ENCODE measurements at regions not wholly inside any gene's neighbourhood (a gene's known extent, or its start where the extent isn't known, plus 50 kb on each side); places are given as distances from the start of the nearest gene placed in this dataset.
"Not testable (repeated sequence)": the region's sequence is repeated elsewhere in the genome, so short reads cannot be mapped to it uniquely, and the experiment has no call there.

DNA sequence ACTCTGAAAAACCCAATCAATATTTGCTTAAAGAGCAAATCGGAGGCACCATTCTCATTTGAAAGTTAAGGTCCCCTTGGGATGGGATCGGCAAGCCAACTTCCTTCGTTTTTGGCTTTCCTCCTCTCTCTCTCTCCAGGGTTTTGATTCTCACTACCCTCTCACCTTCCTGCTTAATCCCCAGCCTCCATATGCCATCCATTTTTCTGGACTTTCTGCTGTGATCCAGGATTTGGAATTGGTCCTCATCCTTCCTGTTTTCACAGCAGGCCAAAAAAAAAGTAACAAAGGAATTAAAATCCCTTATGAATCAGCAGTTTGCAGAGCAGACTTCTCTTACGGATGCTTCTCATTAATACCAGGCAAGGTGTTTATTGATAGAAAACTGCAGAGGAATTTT lies 283.1 kb upstream of the TMTC4 start:
- no peaks in the 10 kb centered on the region for H3K9me3 Mint-ChIP-seq
- no peak for DNase-seq
- no peak overlapping the region for H3K4me3 Mint-ChIP-seq
- no peak overlapping the region for H3K27ac Mint-ChIP-seq
- no peaks in the 10 kb centered on the region for H3K4me1 Mint-ChIP-seq
- H3K27me3 Mint-ChIP-seq (ENCODE audit: low read depth in 3 of 3) = peaks cover 3 to 5% (median 5%) of the 10 kb centered on the region in 3 donors
- H3K36me3 Mint-ChIP-seq = no peaks in the 10 kb centered on the region

DNA sequence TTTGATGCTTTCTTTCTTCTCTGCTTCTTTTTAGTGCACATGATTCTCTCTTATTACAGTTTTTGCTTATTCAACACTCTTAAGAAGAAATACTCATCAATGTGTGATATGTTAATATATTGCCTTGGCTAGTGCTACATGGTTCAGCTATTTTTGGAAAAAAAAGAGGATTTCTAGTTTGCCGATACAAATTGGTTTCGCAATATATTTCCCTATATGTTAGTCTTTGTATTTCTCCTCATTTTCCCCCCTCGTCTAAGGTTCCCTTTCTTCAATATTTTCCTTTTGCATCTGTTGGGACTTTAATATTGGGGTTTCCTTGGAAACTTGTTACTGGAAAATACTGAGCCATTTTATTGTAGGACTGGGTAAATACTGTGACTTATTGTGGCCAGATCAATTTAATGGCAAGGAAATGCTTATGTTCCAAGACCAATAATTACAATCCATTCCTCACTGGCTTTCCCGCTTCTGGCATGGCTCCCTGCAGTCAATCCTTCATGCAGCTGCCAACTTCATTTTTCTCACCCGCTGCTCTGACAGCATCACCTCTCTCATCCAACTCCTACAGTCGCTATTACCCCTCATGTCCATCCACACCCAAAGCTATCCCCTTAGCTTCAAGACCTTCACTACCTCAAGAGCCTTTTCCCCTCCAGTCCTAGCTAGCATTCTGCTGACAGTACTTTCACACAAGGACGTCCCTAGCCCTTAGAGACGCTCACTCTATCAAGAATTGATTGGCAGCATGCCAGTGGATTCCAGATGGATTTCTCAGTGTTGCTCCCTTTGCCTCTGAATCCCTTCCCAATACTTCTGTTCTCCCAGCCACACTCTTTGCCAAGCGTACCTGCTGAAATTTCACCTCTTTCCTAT lies 280.1 kb upstream of the TMTC4 start:
- H3K27me3 Mint-ChIP-seq (ENCODE audit: low read depth in 3 of 3) = peaks cover 2 to 5% (median 3%) of the 10 kb centered on the region in 3 donors
- peaks cover 0 to 2% (median 0%) of the 10 kb centered on the region in 6 donors for H3K9me3 Mint-ChIP-seq
- H3K4me3 Mint-ChIP-seq = no peak overlapping the region
- no peaks in the 10 kb centered on the region for H3K36me3 Mint-ChIP-seq
- H3K4me1 Mint-ChIP-seq = no peaks in the 10 kb centered on the region
- H3K27ac Mint-ChIP-seq = no peak overlapping the region
- DNase-seq = no peak

DNA sequence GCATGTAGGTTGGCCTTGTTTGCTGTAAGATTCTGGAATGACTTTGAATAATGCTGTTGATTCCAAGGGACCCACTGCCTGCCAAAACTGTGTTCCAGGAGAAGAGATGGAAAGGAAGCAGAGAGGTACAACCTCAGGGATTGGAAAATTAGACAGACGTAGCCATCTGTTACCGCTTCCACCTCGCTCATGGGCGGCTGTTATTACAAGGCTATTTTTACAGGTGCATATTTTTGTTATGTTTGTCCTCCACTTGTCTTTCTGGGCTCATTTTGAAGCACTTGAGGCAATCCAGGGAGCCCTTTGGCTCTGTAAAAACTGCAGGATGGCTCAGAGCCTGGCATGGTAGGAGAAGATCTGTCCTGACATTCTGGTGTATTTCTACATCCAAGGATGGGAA lies 276.4 kb upstream of the TMTC4 start:
- no peak for DNase-seq
- Mint-ChIP-seq H3K4me1 (no peaks in the 10 kb centered on the region), H3K27me3 (ENCODE audit: low read depth in 3 of 3) (peaks cover 1 to 5% (median 3%) of the 10 kb centered on the region in 3 donors), H3K4me3 (no peak overlapping the region), H3K9me3 (peaks cover 0 to 6% (median 0%) of the 10 kb centered on the region in 6 donors), H3K36me3 (no peaks in the 10 kb centered on the region), H3K27ac (no peak overlapping the region)

DNA sequence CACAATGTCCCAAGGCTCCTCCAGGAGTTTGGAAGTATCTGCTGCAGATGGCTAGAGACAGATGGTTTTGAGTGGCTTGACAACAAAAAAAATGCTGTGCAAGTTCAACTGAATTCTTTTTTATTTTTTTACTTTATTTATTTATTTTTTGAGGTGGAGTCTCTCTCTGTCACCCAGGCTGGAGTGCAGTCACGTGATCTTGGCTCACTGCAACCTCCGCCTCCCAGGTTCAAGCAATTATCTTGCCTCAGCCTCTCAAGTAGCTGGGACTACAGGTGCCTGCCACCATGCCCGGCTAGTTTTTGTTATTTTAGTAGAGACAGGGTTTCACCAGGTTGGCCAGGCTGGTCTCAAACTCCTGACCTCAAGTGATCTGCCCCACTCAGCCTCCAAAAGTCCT lies 274.3 kb upstream of the TMTC4 start:
- not testable (repeated sequence) for DNase-seq; H3K27me3 Mint-ChIP-seq (ENCODE audit: low read depth in 3 of 3); H3K36me3 Mint-ChIP-seq; H3K9me3 Mint-ChIP-seq; H3K27ac Mint-ChIP-seq; H3K4me3 Mint-ChIP-seq; H3K4me1 Mint-ChIP-seq

DNA sequence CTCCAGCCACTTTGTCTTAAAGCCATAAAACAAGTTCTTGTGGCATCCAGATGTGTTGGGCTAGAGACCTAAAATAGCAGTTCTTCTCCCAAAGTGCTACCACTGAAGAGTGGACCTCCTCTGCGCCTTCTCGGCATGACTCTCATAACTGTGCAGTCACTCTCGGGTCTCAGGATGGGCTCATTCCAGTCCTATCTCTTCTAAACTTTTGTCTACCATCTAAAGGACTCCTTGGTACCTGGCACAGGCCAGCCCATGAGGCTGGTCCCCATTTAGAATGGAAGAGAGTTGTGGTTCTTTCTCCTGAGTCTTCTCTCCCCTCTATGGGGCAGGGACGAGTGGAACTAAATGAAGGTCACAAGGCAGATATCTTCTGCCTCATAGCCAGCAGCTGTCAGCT lies 272.0 kb upstream of the TMTC4 start:
- Mint-ChIP-seq H3K4me1 (no peaks in the 10 kb centered on the region), H3K9me3 (peaks cover 0 to 3% (median 0%) of the 10 kb centered on the region in 6 donors), H3K27me3 (ENCODE audit: low read depth in 3 of 3) (peaks cover 0 to 4% (median 0%) of the 10 kb centered on the region in 3 donors), H3K36me3 (no peaks in the 10 kb centered on the region), H3K27ac (no peak overlapping the region), H3K4me3 (no peak overlapping the region)
- no peak for DNase-seq

DNA sequence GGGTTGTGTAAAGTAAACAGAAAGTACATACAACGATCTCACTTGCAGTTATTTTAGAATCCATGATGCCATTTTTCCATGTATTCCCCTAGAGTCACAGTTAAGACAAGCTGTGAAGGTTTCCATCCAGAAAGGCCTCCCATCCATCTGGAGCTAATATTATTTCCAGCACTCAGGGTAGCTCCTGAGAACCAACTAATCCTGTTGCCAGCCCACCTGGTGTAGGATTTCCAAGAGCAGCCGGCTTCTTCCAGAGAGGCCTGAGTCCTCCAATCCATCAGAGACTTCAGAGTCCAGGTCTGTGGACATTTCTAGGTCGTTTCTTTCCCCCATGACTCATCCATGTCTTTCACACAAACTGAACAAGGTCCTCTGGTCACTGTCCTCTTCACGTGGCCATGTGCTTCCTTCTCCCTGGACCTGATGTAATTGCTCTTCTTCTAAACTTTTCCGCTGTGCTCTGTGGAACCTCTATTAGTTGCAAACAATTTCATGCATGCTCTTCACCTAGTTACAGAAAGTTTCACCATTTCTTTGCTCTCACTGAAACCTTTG lies 270.3 kb upstream of the TMTC4 start:
- no peaks in the 10 kb centered on the region for H3K4me1 Mint-ChIP-seq
- no peak for DNase-seq
- H3K36me3 Mint-ChIP-seq = no peaks in the 10 kb centered on the region
- peaks cover 0 to 3% (median 0%) of the 10 kb centered on the region in 6 donors for H3K9me3 Mint-ChIP-seq
- peaks cover 0 to 6% (median 1%) of the 10 kb centered on the region in 3 donors for H3K27me3 Mint-ChIP-seq (ENCODE audit: low read depth in 3 of 3)
- H3K4me3 Mint-ChIP-seq = no peak overlapping the region
- no peak overlapping the region for H3K27ac Mint-ChIP-seq

DNA sequence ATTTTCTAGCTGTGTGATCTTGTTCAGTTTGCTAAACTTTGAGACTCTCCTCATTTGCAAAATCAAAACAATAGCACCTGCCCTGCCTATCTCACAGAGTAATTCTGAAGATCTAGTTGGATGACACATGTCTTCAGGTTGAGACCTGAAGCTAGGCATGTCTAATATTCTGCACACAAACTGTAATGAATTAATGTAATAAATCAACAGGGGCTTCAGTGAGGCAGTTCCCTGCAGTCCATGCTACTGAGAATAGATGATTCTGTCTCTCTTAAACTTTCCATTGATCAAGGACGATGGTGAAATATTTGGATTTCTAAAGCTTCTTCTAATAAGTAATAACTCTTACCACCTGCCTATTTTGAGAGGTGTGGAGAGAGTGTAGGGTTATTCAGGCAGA lies 268.1 kb upstream of the TMTC4 start:
- H3K9me3 Mint-ChIP-seq = peaks cover 0 to 3% (median under 1%) of the 10 kb centered on the region in 6 donors
- peaks cover 0 to 8% (median 1%) of the 10 kb centered on the region in 3 donors for H3K27me3 Mint-ChIP-seq (ENCODE audit: low read depth in 3 of 3)
- no peak for DNase-seq
- H3K4me1 Mint-ChIP-seq = no peaks in the 10 kb centered on the region
- no peak overlapping the region for H3K27ac Mint-ChIP-seq
- no peaks in the 10 kb centered on the region for H3K36me3 Mint-ChIP-seq
- no peak overlapping the region for H3K4me3 Mint-ChIP-seq

DNA sequence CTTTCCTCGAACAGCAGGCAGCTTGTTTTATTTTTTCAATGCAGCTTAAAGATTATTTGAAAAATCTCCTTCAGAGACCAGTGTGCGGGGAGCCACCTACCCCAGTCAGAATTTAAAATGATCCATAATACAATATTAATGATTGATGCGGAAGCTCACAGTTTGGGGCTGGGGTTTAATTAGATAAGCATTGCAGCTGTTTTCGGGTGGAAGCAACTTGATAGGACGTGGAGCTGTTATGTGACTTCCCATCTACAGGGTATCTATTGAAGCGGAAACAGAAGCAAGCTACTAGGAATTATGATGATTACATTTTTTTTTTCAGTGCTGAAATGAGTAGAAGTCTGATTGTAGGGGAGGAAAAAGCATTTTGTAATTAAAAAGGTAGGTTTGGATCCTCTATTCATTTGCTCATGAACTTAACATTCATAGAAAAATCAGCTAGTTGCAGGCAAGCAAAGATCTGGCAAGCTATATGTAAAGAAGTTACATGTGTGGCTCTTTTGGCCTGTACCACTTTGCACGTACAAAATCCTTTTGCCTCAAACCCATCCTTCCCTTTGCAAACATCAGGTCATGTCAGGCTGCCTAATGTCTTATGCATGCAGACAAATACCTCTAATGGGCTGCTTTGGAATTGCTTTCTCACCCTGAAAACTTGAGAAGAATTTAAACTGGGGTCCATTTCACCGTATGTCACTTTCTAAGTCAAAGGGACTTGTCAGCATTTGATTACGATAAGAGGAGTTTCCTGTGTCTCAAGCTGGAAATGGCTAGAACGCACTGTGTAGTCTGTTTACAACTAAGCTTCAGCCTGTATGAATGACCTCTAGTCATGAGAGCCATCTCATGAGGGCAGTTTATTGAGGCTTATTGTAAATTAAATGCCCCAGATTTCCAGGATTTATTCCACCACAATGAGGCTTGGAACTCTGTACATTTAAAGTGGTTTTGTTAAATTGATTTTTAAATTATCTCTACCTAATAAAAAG lies 267.1 kb upstream of the TMTC4 start:
- peaks cover 0 to 2% (median 0%) of the 10 kb centered on the region in 6 donors for H3K9me3 Mint-ChIP-seq
- no peak for DNase-seq
- no peak overlapping the region for H3K4me3 Mint-ChIP-seq
- peaks cover 0 to 8% (median 5%) of the 10 kb centered on the region in 3 donors for H3K27me3 Mint-ChIP-seq (ENCODE audit: low read depth in 3 of 3)
- H3K4me1 Mint-ChIP-seq = no peaks in the 10 kb centered on the region
- no peak overlapping the region for H3K27ac Mint-ChIP-seq
- H3K36me3 Mint-ChIP-seq = no peaks in the 10 kb centered on the region

DNA sequence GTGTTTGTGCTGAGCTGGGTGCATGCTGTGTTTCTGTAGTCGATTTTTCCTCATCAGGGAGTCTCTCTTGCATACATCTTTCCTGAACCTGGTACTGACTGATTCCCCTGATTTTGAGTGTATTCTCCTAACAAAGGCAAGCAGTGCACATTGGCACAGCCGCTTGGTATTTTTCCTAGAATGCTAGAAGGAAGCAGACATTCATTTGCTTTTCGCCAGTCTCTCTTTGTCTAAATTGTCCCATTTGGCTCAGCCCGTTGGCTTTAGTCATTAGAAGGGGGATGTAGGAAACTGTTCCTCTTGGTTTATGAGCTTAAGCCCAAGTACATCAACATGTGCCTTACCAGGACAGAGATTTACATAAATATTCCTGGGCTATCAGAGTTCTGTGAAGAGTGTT lies 266.1 kb upstream of the TMTC4 start:
- Mint-ChIP-seq H3K27ac (no peak overlapping the region), H3K4me1 (no peaks in the 10 kb centered on the region), H3K9me3 (peaks cover 0 to 2% (median 0%) of the 10 kb centered on the region in 6 donors), H3K4me3 (no peak overlapping the region), H3K36me3 (no peaks in the 10 kb centered on the region), H3K27me3 (ENCODE audit: low read depth in 3 of 3) (peaks cover 0 to 8% (median 5%) of the 10 kb centered on the region in 3 donors)
- DNase-seq = no peak

DNA sequence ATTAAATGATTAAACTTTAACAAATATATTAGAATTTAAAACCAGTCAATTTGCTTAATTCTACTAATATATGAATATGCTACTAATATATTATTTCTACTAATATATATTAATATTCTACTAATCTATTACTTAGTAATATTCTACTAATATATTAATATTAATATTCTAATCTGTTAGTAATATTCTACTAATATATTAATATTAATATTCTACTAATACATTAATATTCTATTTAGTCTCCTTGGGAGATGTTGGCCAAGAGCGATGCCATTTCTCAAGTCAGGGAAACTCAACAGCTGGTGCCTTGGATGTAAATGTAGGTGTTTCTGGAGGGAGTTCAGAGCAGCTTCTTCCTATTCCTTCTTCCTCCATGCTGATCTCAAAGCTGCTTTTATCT lies 259.2 kb upstream of the TMTC4 start:
- no peaks in the 10 kb centered on the region for H3K4me1 Mint-ChIP-seq
- H3K36me3 Mint-ChIP-seq = no peaks in the 10 kb centered on the region
- DNase-seq = no peak
- H3K27ac Mint-ChIP-seq = no peak overlapping the region
- no peak overlapping the region for H3K4me3 Mint-ChIP-seq
- H3K27me3 Mint-ChIP-seq (ENCODE audit: low read depth in 3 of 3) = peaks cover 0 to 5% (median 5%) of the 10 kb centered on the region in 3 donors
- no peaks in the 10 kb centered on the region for H3K9me3 Mint-ChIP-seq

DNA sequence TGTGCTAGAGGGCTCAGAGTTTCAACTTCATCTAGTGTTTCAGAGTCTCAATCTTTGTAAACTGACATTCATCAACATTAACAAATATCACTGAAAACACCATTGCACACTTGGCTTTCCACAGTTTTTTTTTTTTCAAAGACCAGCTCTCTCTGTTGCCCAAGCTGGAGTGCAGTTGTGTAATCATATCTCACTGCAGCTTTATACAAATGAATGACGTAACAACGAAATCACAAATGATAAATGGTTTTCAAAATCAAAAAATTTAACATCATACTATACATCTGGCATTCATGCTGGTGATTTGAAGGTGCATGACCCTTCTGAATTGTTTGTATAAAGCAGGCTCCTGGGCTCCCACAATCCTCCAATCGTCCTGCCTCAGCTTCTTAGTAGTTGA lies 248.0 kb upstream of the TMTC4 start:
- Mint-ChIP-seq H3K4me3 (no peak overlapping the region), H3K27ac (no peak overlapping the region), H3K9me3 (peaks cover 0 to 3% (median 0%) of the 10 kb centered on the region in 6 donors), H3K4me1 (no peaks in the 10 kb centered on the region), H3K27me3 (ENCODE audit: low read depth in 3 of 3) (peaks cover 0 to 5% (median 0%) of the 10 kb centered on the region in 3 donors), H3K36me3 (no peaks in the 10 kb centered on the region)
- no peak for DNase-seq

DNA sequence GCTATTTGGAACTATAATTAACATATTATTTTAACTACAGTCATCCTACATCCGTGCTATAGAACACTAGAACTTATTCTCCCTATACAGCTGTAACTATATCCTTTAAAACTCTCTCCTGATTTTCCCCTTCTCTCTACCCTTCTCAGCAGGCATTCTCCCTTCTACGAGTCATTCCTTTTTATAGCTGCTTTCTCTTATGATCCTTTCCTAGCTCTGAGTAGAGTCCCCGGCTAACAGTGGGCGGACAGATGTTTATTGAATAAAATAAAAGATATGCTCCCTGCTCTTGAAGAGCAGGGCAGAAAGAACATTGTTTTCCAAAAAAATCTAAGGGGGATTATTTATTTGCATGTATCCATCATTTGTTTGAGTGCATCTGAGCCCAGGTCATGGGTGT lies 246.5 kb upstream of the TMTC4 start:
- H3K9me3 Mint-ChIP-seq = peaks cover 0 to 3% (median 0%) of the 10 kb centered on the region in 6 donors
- H3K27ac Mint-ChIP-seq = no peak overlapping the region
- DNase-seq = no peak
- H3K27me3 Mint-ChIP-seq (ENCODE audit: low read depth in 3 of 3) = peaks cover 0 to 5% (median 1%) of the 10 kb centered on the region in 3 donors
- H3K4me1 Mint-ChIP-seq = no peaks in the 10 kb centered on the region
- H3K4me3 Mint-ChIP-seq = no peak overlapping the region
- H3K36me3 Mint-ChIP-seq = no peaks in the 10 kb centered on the region

DNA sequence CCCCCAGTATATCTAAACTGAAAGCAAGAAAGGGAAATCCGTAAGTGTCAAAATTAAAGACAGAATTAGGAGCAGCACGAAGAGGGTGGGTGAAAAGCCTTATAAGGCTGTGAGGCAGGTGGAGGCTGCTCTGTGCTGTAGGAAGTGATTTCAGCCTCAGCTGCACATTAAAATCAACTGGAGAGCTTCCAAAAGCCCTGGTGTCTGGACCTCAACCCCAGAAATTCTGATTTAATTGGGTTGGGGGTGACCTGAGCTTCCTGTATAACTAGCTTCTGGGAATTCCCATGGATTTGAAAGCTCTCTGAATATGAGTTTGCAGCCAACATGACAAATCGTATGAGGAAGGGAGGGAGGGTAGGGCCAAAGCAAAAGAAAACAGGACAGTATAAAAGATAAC lies 242.4 kb upstream of the TMTC4 start:
- H3K36me3 Mint-ChIP-seq = no peaks in the 10 kb centered on the region

More for the DNA sequence above, 242.4 kb upstream of the TMTC4 start:
- Mint-ChIP-seq H3K4me3 (no peak overlapping the region), H3K4me1 (no peaks in the 10 kb centered on the region), H3K9me3 (peaks cover 0 to 3% (median 0%) of the 10 kb centered on the region in 6 donors), H3K27me3 (ENCODE audit: low read depth in 3 of 3) (peaks cover 0 to 5% (median 0%) of the 10 kb centered on the region in 3 donors), H3K27ac (no peak overlapping the region)
- no peak for DNase-seq

All from immature natural killer cell (primary cell).